T-helper 22 cell (primary cell): ENCODE measurements at regions not wholly inside any gene's neighbourhood (a gene's known extent, or its start where the extent isn't known, plus 50 kb on each side); places are given as distances from the start of the nearest gene placed in this dataset.
"Not testable (repeated sequence)": the region's sequence is repeated elsewhere in the genome, so short reads cannot be mapped to it uniquely, and the experiment has no call there.

Experiments used
- DNase-seq: peaks from one replicate; pipeline ENCODE4 v3.0.0-alpha.2; 2020; ENCODE audit warnings: low read depth

DNA sequence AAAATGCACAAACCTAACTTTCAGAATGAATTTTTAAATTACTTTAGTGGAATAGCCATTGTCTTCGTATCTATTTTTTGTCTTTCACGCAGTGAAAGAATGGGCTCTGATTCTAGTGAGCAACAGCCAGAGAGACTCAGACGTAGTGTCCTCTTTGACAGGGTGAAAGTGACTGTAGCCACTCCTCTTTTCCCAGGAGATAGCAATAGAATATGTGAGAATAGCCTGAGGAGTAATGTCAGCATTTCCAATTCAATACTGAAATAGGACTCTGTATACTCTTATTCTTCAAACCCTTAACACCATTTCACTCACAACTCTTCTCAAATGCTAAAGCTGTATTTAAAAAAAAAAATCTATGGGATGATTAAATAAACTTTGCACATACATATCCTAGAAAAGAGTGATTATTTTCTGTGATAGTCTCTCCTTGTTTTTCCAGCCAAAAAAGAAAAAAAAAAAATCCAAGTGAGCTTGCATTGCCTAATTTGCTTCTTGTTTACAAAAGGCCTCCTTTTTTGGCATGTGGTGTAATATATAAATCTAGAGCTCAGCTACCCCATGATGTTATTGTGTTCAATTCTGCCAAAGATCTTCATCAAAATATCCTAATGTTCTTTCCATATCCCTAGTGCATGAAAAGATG is 626.1 kb upstream of the SLITRK6 start:
- DNase-seq: no peak

DNA sequence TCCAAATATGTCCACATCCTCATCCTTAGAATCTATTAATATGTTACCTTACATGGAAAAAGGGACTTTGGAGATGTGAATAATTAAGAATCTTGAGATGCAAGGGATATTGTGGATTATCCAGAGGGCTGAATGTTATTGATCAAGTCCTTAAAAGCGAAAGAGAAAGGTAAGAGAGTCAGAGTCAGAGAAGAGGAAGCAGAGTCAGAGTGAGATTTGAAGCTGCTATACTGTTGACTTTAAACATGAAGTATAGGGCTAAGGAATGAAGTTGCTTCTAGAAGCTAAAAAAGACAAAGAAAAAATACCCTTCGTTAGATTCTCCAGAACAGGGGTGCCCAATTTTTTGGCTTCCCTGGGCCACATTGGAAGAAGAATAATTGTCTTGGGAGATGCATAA is 627.2 kb upstream of the SLITRK6 start:
- DNase-seq: no peak

DNA sequence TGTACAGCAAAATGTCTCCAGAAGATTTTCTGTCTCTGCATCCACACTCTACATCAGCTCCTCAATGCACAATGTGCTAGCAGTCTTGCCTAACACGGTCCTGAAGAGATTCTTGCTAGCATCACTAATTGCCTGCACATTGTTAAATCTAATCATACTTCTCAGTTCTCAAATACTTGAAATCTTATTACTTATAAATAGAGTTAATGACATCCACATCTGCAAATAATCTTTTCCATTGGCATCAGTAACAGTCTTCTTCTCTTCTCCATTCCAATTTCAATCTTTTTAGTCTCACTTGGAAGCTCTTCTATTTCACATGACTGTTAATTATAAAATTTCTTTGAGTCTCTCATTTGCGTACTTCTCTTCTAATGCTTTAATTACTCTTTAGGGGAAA is 630.5 kb upstream of the SLITRK6 start:
- no peak for DNase-seq

DNA sequence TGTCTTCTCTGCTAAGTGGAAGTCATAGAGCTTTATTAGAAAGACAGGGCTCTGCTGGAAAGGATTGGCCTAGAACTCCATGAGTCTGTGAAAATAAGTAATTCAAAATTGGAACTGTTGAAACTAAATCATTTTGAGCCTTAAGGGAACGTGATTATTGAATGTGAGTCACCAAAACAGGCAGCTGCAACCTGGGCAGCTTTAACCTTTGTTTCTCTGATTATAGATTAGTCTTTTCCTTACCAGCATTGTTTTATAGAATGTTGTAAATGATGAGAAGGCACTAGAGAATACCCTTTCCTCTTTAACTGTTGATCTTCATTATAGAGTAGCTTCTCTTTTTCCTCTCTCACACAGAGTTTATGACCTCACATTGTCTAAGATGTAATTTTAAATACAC is 638.8 kb upstream of the SLITRK6 start:
- DNase-seq: no peak

DNA sequence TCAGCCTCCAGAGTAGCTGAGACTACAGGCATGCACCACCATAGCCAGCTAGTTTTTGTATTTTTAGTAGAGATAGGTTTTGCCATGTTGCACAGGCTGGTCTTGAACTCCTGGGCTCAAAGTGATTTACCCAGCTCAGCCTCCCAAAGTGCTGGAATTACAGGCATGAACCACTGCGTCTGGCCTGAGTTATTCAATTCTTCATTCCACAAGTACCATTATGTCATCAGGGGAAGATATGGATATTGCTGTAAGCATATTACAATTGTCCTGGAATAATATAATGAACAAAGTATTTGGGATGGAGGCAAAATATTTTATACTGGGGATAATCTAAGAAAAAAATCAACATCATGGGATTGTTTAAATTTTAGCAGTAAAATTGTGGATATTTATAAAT is 646.0 kb upstream of the SLITRK6 start:
- DNase-seq: no peak

DNA sequence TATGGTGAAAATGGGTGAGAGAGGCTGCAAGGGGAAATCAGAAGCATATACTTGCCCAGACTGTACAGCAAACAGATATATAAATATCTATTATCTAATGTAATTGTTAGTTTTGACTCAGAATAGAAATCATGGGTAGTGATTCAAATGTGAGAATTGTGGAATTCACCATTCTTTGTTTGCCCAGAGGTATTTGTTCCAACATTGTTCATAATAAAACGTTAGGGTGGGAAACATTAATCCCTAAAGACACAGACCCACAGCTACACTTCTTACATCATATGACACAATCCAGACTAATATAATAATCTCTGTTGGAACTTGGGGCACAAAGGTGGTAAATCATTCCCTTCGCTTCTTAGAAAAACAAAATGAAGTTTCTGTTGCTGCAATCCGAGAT is 646.5 kb upstream of the SLITRK6 start:
- DNase-seq: no peak

DNA sequence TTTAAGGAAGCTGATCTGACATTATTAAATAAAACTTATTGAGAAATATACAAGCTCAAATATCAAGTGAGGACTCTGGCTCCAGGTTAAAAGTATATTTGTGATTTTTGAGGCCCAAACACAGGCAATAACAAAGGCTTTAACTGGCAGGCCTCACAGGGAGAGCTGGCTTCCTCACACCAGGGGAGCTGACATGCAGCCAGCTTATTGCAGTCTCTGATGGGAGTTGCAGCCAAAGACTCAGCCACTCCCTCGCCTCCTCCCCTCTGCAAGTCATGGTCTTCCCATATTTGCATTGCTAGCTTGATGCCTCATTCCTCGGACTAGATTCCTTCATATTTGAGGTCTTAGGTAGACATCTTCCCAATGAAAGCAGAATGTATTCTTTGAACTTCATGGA is 647.1 kb upstream of the SLITRK6 start:
- DNase-seq: no peak

DNA sequence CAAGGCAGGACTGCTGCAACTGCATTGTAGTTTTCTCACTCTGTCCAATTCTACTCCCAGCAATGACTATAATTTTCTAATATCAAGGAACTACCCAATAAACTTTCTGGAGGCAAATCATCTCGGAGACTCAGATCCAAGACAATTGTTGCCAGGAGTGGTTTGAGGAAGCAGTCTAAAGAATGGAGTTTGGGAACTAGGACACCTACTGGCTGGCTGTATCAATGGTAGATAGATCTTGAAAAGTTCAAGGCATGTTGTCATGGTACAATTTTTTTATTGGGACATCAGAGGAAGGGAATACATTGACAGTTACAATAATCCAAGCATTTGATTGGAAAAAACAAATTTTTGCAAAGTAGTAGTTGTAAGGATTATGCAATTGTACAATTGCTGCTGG is 648.3 kb upstream of the SLITRK6 start:
- DNase-seq: no peak

DNA sequence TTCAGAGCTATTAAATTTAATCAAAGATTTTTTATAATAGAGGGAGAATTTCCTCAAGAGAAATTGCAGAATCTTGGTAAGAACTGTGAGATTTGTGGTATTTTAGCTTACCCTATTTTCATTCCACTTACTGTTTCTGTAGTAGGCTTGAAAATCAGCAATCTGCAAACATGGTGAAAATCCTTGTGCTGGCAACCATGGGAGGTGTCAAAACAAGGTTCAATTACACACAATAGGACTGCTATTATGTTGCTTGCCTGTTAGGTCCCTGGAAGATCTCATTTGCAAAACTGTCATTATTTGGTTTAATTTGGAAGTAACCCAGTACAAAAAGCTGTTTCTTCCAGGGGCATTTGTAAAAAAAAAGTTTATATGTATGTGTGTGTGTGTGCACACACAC is 662.8 kb upstream of the SLITRK6 start:
- DNase-seq: no peak

DNA sequence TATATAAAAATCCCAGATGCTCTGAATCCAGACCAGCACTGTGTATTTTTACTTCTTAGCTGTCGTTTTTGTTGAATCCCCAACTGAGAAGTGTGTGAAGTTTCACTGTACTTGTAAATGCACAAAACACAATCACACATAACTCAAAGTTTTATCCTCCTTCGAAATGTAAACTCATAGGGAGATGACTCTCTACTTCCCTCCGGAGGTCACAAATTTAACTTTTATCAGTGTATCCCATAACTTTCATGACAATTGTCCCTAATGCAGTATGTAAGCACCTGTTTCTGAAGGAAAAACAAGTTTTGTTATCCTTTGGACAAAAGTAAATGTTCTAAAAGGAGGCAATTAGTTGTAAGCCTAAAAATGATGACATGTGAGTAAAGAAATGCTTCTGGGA is 665.0 kb upstream of the SLITRK6 start:
- no peak for DNase-seq

DNA sequence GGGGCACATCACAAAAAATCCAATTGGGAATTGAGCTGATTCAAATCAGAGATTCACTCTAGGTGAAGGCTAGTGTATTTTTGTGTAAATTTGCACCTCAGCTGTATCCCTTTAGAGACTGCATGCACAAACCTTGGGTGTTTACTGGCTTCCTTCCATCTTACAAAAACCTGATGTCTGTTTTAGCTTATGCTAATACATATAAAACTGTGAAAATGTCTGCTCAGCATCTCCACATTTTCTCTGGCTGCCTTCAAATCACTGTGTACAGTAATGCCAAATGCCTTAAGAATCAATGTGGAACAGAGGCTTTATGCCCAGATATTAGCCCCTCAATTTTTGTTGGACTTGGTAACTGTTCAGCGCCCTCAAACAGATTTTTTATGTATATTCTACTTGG is 675.8 kb upstream of the SLITRK6 start:
- DNase-seq: no peak

DNA sequence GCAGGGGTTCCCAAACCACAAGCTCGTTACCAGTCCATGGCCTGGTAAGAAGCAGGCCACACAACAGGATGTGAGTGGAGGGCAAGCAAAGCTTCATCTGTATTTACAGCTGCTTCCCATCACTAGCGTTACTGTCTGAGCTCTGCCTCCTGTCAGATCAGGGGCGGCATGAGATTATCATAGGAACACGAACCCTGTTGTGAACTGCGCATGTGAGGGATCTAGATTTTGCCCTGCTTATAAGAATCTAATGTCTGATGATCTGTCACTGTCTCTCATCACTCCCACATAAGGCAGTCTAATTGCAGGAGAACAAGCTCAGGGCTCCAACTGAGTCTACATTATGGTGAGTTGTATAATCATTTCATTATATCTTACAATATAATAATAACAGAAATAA is 677.4 kb upstream of the SLITRK6 start:
- DNase-seq: no peak

DNA sequence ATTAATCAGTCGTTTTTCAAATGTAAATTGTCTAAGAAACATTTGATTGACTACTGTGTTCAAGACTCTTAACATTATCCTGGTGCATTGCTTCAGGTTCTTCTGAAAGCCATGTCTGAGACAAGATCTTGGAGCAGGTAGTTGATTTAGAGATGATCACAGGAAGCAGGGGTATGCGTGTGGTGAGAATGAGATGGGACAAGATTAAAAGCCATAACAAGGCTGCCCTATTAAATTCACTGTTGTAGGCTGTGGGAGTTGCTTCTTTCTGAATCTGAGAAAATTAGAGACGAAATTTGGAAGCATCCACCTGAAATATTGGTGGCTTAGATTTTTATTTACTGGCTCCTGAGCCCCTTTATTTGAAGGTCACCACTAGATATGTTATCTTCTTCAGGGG is 687.4 kb upstream of the SLITRK6 start:
- no peak for DNase-seq

DNA sequence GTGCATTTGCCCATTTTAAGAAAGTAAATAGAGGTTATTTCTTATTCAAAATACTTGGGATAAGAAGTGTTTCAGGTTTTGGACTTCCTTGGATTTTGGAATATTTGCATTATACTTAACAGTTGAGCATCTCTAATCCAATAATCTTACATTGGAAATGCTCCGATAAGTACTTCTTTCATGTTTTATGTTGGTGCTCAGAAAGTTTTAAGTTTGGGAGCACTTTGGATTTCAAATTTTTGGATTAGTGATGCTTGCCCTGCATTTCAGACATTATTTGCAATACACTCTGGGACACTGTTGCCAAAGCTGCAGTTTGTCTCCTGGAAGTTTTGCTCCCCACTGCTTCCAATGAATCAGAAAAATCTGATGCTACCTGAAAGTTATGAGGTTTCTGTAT is 691.9 kb upstream of the SLITRK6 start:
- DNase-seq: no peak

DNA sequence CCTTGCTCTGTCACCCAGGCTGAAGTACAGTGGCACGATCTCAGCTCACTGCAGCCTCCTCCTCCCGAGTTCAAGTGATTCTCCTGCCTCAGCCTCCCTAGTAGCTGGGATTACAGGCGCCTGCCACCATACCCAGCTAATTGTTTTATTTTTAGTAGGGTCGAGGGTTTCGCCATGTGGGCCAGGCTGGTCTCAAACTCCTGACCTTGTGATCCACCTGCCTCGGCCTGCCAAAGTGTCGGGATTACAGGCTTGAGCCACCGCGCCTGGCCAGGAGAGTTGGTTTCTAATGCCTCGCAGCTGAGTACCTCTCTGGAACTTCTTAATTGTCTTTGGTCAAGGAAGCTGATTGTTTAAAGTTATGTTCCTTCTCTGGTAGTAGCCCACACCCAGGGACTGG is 702.7 kb upstream of the SLITRK6 start:
- DNase-seq: not testable (repeated sequence)

DNA sequence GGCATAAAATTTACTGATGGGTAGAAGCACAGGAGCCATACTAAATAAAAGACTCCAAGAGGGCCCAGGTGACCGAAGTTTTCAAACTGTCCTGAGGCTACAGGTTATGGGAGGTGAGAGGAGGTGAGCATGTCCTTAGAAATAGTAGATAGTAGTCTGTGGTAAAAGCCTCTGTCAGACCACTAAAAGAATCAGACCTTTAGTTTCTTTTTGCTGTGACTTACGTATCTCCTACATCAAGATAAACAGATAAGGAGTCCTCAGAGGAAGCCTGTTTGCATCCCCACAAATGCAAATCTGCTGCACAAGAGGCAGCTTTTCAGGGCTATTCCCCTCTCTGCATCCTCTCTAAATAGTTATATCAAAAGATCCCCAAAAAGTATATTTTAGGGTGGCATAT is 711.6 kb upstream of the SLITRK6 start:
- DNase-seq: no peak

DNA sequence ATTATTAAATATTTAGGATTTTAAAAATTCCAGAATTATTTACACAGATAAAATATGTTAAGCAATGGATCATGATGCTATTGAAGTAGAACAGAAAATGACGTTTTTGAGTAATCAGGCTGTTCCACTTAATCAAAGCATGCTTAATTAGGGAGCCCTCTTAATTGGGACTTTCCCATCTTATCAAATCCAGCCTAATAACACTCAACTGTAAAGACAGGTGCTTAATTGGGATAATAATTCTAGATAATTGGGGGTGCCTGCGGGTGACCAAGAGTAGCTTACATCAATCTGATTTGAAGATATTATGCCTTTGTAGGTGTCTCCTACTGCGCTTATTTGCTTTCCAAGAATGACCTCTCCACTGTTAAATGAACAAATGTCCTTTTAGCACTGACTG is 742.2 kb upstream of the SLITRK6 start:
- no peak for DNase-seq

DNA sequence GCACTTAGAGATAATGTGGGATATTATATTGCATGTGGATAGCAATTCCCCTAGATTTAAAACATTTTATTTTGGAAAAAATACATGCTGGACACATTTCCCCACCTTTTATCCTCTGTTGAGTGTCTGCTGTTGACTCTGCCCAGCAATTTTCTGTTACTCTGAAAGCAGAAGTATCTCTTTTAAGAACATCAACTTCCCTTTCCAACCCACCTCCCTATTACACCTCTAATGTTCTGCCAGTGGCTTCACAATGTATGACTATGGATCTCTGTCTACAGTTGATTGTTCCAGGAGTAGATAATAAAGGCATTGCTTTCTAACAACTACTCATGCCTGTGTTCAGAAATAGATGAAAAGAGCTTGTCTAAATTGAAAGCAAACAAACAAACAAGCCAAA is 754.8 kb upstream of the SLITRK6 start:
- DNase-seq: no peak

DNA sequence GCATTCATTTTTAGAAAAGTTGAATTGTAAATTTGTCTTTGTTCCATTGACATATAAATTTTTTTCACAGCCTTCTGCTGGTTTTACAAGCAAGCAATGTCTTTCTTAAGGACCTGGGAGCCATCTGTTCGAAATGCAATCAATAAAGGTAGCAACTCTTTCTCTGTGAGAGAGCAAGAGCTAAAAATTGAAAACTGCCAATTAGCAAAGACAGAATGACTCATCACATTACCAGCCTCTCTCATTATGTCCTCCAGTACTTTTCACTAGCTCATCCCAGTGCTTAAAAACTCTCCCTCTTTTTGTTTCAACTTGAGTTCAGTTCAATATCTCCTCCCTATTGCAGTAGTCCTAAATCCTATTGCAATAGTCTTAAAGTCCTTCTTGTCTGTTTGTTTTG is 760.7 kb upstream of the SLITRK6 start:
- no peak for DNase-seq

DNA sequence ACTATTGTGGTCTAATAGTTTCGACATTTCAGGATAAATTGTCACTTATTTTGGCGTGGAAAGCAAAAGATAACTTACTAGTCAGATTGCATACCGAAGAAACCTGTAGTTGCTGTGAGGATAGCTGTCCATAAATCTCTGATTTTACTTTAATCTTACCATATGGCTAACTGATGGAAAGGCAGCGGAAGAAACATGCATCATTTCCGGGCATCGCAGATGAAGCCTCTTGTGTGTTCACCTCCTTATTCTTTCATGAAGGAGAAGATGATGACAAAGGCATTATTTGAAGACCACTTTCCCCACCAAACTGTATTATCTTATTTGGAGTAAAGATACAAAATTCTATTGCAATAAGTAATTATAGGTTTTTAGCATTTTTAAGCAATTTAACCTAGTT is 763.6 kb upstream of the SLITRK6 start:
- no peak for DNase-seq

DNA sequence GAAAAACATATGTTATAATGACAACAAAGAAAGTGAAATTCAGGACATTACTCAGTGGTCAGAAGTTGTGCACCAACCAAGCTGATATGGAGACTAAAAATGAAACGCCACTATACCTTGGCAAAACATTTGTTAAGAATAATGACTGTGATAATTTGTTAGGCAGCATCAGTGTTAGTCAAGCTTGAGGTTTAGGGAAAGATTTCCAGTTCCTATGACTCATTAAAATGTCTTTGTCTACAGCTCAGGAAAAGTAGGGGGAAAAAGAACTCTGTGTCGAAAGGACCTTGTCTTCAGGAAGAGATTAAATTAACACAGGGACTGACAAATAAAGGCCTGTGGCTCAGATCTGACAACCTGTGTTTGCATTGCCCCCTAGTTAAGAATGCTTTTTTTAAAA is 764.1 kb upstream of the SLITRK6 start:
- DNase-seq: no peak

DNA sequence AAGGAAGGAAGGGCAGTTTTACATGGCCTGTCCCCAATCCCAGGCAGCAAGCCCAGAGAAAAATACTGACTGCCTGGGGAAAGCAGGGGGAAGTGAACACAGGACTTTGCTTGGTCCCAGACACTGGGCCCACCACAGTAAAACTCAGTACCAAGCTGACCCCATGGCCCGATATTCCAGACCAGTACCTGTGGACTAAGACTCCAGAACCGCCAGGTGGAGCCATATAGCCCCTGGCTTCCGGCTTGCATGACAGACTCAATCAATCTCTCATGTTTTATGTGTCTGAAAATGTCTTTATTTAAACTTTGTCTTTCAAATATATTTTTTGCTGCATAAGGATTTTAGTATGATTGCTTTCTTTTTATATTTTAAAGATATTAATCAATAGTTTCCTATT is 767.9 kb upstream of the SLITRK6 start:
- no peak for DNase-seq

DNA sequence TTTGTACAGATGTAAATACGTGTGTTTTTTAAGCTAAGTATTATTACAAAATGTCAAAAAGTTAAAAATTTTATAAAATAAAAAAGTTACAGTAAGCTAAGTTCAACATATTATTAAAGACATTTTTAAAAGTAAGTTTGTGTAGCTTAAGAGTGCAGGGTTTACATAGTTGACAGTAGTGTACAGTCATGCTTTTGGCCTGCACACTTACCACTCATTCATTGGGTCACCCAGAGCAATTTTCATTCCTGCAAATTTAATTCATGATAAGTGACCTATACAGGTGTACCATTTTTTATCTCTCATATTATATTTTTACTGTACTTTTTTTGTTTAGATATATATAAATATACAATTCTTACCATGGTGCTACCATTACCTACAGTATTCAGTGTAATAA is 769.9 kb upstream of the SLITRK6 start:
- no peak for DNase-seq

DNA sequence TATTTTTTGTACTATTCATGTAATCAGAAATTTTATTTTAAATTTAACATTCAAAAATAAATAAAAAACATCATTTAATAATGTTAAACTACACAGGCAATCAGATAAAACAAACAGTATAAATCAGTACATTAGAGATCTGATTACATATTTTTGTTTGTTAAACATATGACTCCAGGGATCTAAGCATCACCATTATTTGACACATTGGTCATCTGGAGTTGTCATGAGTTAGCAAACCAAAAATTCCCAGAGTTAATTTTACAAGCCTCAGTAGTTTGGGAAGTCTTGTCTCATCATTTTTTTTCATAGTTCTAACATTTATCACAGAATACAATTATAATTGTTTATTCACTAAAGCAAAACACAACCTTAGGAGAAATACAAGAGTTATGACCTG is 770.8 kb upstream of the SLITRK6 start:
- DNase-seq: no peak

DNA sequence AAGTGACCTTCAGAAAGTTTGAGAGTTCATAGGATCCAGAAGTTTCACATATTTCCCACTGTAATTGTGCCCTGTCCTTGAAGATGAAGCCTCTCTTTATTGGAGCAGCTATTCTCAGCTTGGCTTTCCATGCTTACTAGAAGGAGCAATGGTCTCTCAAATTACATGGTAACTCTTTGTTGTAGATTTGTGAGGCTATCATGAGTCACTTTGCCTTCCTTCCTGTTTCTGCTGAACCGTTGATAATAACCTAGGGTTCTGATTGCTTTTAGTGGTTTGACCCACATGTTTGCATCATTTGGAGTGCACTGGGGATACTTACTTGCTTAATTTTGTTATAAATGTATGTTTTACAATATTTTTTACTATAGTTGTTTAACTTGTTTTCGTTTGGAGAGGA is 772.9 kb upstream of the SLITRK6 start:
- no peak for DNase-seq
